ENCODE measurements at regions not wholly inside any gene's neighbourhood (a gene's known extent, or its start where the extent isn't known, plus 50 kb on each side); places are given as distances from the start of the nearest gene placed in this dataset.

- no peaks in the 10 kb centered on the region for H3K9me3 Mint-ChIP-seq
These were observed 124.7 kb upstream of the WNT4 start for GRCh38 chr1:22267413-22268175.

GRCh38 chr1:22268327-22268726, 125.4 kb upstream of the WNT4 start:
- intact Hi-C loops (cut with micrococcal nuclease): no loop called here
- Mint-ChIP-seq H3K27ac (no peak overlapping the region), H3K4me1 (ENCODE audit: low read depth) (no peaks in the 10 kb centered on the region), H3K9me3 (no peaks in the 10 kb centered on the region), H3K4me3 (no peak overlapping the region), H3K27me3 (ENCODE audit: insufficient read depth) (no peaks in the 10 kb centered on the region), H3K36me3 (ENCODE audit: low read depth) (no peaks in the 10 kb centered on the region)
- DNase-seq (ENCODE audit: low spot score): no peak

More at GRCh38 chr1:22267413-22268175, 124.7 kb upstream of the WNT4 start:
- no peaks in the 10 kb centered on the region for H3K27me3 Mint-ChIP-seq (ENCODE audit: insufficient read depth)
- no peak overlapping the region for H3K4me3 Mint-ChIP-seq
- H3K4me1 Mint-ChIP-seq (ENCODE audit: low read depth): no peaks in the 10 kb centered on the region
- intact Hi-C loops (cut with micrococcal nuclease): no loop called here
- no peak overlapping the region for H3K27ac Mint-ChIP-seq
- no peak for DNase-seq (ENCODE audit: low spot score)
- no peaks in the 10 kb centered on the region for H3K36me3 Mint-ChIP-seq (ENCODE audit: low read depth)

GRCh38 chr1:22271847-22272801, 129.2 kb upstream of the WNT4 start:
- no peak overlapping the region for H3K27ac Mint-ChIP-seq
- intact Hi-C loops (cut with micrococcal nuclease): no loop called here
- no peaks in the 10 kb centered on the region for H3K9me3 Mint-ChIP-seq
- no peaks in the 10 kb centered on the region for H3K36me3 Mint-ChIP-seq (ENCODE audit: low read depth)
- DNase-seq (ENCODE audit: low spot score): no peak
- no peaks in the 10 kb centered on the region for H3K4me1 Mint-ChIP-seq (ENCODE audit: low read depth)
- H3K27me3 Mint-ChIP-seq (ENCODE audit: insufficient read depth): no peaks in the 10 kb centered on the region
- no peak overlapping the region for H3K4me3 Mint-ChIP-seq

- H3K36me3 Mint-ChIP-seq (ENCODE audit: low read depth): no peaks in the 10 kb centered on the region
- no peak overlapping the region for H3K4me3 Mint-ChIP-seq
- H3K9me3 Mint-ChIP-seq: no peaks in the 10 kb centered on the region
- intact Hi-C loops (cut with micrococcal nuclease): no loop called here
- DNase-seq (ENCODE audit: low spot score): no peak
- H3K4me1 Mint-ChIP-seq (ENCODE audit: low read depth): no peaks in the 10 kb centered on the region
- H3K27ac Mint-ChIP-seq: no peak overlapping the region
- no peaks in the 10 kb centered on the region for H3K27me3 Mint-ChIP-seq (ENCODE audit: insufficient read depth)
These were observed 131.1 kb upstream of the WNT4 start for GRCh38 chr1:22273686-22274681.

GRCh38 chr1:22275167-22275566, 132.3 kb upstream of the WNT4 start:
- H3K36me3 Mint-ChIP-seq (ENCODE audit: low read depth): no peaks in the 10 kb centered on the region
- no peak overlapping the region for H3K4me3 Mint-ChIP-seq
- no peak for DNase-seq (ENCODE audit: low spot score)
- H3K9me3 Mint-ChIP-seq: no peaks in the 10 kb centered on the region
- H3K4me1 Mint-ChIP-seq (ENCODE audit: low read depth): no peaks in the 10 kb centered on the region
- no peak overlapping the region for H3K27ac Mint-ChIP-seq
- intact Hi-C loops (cut with micrococcal nuclease): no loop called here
- H3K27me3 Mint-ChIP-seq (ENCODE audit: insufficient read depth): no peaks in the 10 kb centered on the region

DNA sequence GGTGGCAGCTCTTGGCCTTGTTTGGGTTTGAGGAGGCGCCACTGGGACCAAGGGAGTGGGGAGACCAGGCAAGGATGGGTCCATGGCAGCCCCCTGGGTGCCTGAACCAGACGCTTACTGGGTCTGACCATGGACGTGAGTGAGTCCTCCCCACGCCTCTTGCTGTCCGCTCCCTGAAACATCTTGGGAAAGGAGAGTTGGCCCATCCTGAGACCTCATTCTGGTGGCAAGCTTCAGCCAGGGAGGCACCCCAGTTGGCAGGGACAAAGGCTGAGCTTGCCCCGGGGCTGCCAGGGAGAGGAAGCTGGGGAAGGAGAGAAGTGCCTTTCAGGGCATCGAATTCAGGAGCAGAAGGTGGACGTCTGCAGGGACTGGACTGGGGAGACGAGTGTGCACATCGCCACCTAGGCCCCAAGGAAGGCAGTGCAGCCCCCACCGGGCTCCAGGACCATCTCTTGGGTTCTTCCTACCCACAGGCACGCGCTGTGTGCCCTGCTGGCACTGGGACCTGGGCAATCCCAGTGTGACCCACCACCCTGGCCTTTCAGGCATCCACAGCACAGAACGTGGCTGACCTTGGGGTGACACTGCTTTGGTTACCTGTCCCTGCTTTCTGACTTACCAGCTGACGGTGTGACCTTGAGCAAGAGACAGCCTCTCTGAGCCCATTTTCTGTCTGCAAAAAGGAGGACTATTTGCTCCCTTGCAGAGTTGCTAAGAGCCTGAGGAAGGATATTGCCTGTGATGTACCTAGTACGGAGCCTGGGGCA, 132.9 kb upstream of the WNT4 start:
- DNase-seq (ENCODE audit: low spot score): peak; percentile 10
- no peaks in the 10 kb centered on the region for H3K27me3 Mint-ChIP-seq (ENCODE audit: insufficient read depth)
- no peak overlapping the region for H3K27ac Mint-ChIP-seq
- H3K4me1 Mint-ChIP-seq (ENCODE audit: low read depth): no peaks in the 10 kb centered on the region
- intact Hi-C loops (cut with micrococcal nuclease): no loop called here
- H3K4me3 Mint-ChIP-seq: no peak overlapping the region
- H3K9me3 Mint-ChIP-seq: no peaks in the 10 kb centered on the region
- no peaks in the 10 kb centered on the region for H3K36me3 Mint-ChIP-seq (ENCODE audit: low read depth)

DNA sequence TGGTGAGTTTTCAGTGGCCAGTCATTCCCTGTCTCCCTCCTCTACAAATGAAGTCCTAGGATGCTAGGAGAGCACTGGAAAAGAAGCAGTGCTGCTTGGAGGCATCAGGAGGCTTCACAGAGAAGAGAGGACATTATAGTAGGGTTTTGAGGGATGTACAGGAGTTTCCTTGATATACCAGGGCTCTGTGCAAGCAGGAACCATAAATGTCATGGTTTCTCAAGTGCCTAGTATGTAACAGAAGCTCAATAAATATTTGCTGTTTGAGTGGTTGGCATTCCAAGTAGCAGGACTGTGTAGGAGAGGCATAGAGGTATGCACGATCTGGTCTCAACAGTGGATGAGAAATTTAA, 133.5 kb upstream of the WNT4 start:
- Mint-ChIP-seq H3K9me3 (no peaks in the 10 kb centered on the region), H3K4me1 (ENCODE audit: low read depth) (no peaks in the 10 kb centered on the region), H3K4me3 (no peak overlapping the region), H3K36me3 (ENCODE audit: low read depth) (no peaks in the 10 kb centered on the region), H3K27me3 (ENCODE audit: insufficient read depth) (no peaks in the 10 kb centered on the region), H3K27ac (no peak overlapping the region)
- intact Hi-C loops (cut with micrococcal nuclease): no loop called here
- DNase-seq (ENCODE audit: low spot score): no peak

GRCh38 chr1:22277662-22278061, 134.8 kb upstream of the WNT4 start:
- Mint-ChIP-seq H3K9me3 (no peaks in the 10 kb centered on the region), H3K27ac (no peak overlapping the region), H3K4me3 (no peak overlapping the region), H3K4me1 (ENCODE audit: low read depth) (no peaks in the 10 kb centered on the region), H3K36me3 (ENCODE audit: low read depth) (no peaks in the 10 kb centered on the region), H3K27me3 (ENCODE audit: insufficient read depth) (no peaks in the 10 kb centered on the region)
- DNase-seq (ENCODE audit: low spot score): no peak
- intact Hi-C loops (cut with micrococcal nuclease): no loop called here

DNA sequence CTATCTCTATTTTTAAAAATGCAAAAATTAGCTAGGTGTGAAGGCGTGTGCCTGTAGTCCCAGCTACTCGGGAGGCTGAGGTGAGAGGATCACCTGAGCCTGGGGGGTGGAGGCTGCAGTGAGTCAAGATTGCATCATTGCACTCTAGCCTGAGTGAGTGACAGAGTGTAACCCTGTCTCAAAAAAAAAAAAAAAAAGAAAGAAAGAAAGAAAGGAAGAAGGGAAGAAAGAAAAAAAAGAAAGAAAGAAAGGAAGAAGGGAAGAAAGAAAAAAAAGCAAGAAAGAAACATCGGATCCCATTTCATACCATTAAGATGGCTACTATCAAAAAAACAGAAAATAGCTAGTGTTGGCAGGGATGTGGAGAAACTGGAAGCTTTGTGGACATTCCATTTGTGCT, 136.8 kb upstream of the WNT4 start:
- intact Hi-C loops (cut with micrococcal nuclease): no loop called here
- no peak overlapping the region for H3K4me3 Mint-ChIP-seq
- no peaks in the 10 kb centered on the region for H3K4me1 Mint-ChIP-seq (ENCODE audit: low read depth)
- no peak for DNase-seq (ENCODE audit: low spot score)
- H3K27ac Mint-ChIP-seq: no peak overlapping the region
- H3K9me3 Mint-ChIP-seq: no peaks in the 10 kb centered on the region
- H3K36me3 Mint-ChIP-seq (ENCODE audit: low read depth): no peaks in the 10 kb centered on the region
- peaks cover 1% of the 10 kb centered on the region for H3K27me3 Mint-ChIP-seq (ENCODE audit: insufficient read depth)

GRCh38 chr1:22280526-22280925, 137.6 kb upstream of the WNT4 start:
- Mint-ChIP-seq H3K4me3 (no peak overlapping the region), H3K27me3 (ENCODE audit: insufficient read depth) (peaks cover 1% of the 10 kb centered on the region), H3K9me3 (no peaks in the 10 kb centered on the region), H3K4me1 (ENCODE audit: low read depth) (no peaks in the 10 kb centered on the region), H3K27ac (no peak overlapping the region), H3K36me3 (ENCODE audit: low read depth) (no peaks in the 10 kb centered on the region)
- no peak for DNase-seq (ENCODE audit: low spot score)
- intact Hi-C loops (cut with micrococcal nuclease): no loop called here

DNA sequence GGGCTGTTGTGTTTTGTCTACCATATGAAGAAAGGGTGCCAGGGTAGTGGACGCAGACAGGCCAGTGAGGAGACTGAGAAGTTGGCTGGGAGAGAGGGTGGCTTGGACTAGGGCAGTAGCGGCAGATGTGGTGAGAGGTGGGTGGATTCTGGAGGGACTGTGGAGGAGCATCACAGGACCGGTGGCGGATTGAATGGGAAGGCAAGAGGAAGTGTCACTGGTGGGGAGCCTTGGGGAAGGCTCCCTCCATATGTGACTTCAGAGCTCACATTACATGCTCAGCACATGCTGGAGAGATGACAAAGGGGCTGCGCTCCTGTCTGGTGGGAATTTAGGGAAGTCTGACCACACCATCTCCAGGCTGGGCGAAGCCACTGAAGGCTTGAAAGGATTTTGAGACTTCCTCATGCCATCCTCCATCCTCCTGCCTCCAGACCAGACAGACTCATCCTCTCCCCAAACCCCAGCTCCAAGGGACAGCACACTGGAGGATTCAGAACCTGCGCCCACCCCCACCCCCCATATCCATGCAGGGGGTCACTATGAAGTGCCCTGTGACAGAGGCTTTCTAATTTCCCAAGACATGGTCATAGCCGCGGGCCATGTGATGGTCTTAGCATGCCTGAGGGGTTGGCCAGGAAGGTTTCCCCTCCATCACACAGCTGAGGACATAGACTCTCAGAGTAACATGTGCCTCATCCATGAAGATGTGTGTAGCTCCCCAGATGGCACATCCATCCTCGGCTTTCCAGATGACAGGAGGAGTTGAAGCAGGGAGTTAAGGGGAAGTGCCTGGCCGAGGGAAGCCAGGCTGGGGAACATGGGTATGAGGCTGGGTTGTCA, 138.8 kb upstream of the WNT4 start:
- H3K4me3 Mint-ChIP-seq: no peak overlapping the region
- H3K27ac Mint-ChIP-seq: no peak overlapping the region
- intact Hi-C loops (cut with micrococcal nuclease): no loop called here
- no peaks in the 10 kb centered on the region for H3K9me3 Mint-ChIP-seq
- peaks cover 1% of the 10 kb centered on the region for H3K27me3 Mint-ChIP-seq (ENCODE audit: insufficient read depth)
- H3K4me1 Mint-ChIP-seq (ENCODE audit: low read depth): no peaks in the 10 kb centered on the region
- no peaks in the 10 kb centered on the region for H3K36me3 Mint-ChIP-seq (ENCODE audit: low read depth)
- no peak for DNase-seq (ENCODE audit: low spot score)

Data from activated T-helper 1 cell treated with anti-CD3 and anti-CD28 coated beads, Interleukin-12 subunit alpha, Interleukin-12 subunit beta, Interleukin-2, Interleukin-4 antibody, amounts not matched to agents 30 ng/mL and 10 ng/mL and 1 ng/mL, durations not matched to agents 14 hours and 24 hours and 36 hours (primary cell).